Calu3 (cell line): ENCODE measurements at regions not wholly inside any gene's neighbourhood (a gene's known extent, or its start where the extent isn't known, plus 50 kb on each side); places are given as distances from the start of the nearest gene placed in this dataset.
A peak's percentile ranks its signal among the peaks of the same experiment; 100 is the strongest.

Source experiments
- BruUV-seq: library from RNA; stranded (reverse); fragments of 400-500 nt; replicated peaks from 2 replicates; lab custom pipeline; 2021; lab: Mats Ljungman, UMichigan
- CTCF ChIA-PET: fragments of 300-600 bp; sonication (Branson Sonifier 250); formaldehyde crosslinking; loops from one replicate; lab custom pipeline; 2022; ENCODE audit warnings: antibody characterized with exemption; lab: Charles Lee
- DNase-seq: peaks from one replicate; pipeline ENCODE4 v3.0.0; 2022
- H3K27ac Mint-ChIP-seq: one replicate; pipeline ENCODE4 v1.8.0; 2022; ENCODE audit warnings: mixed read lengths; ENCODE audit not compliant: unreplicated experiment
- H3K27me3 Mint-ChIP-seq: one replicate; pipeline ENCODE4 v1.8.0; 2022; ENCODE audit warnings: mixed read lengths; ENCODE audit not compliant: unreplicated experiment
- H3K36me3 Mint-ChIP-seq: one replicate; pipeline ENCODE4 v1.8.0; 2022; ENCODE audit warnings: mild to moderate bottlenecking, moderate library complexity, mixed read lengths; ENCODE audit not compliant: insufficient read depth, unreplicated experiment
- H3K4me1 Mint-ChIP-seq: one replicate; pipeline ENCODE4 v1.8.0; 2022; ENCODE audit warnings: mild to moderate bottlenecking, low read depth, mixed read lengths; ENCODE audit not compliant: unreplicated experiment
- H3K4me3 Mint-ChIP-seq: one replicate; pipeline ENCODE4 v1.8.0; 2022; ENCODE audit warnings: mild to moderate bottlenecking, low read depth, moderate library complexity, mixed read lengths; ENCODE audit not compliant: unreplicated experiment
- H3K9me3 Mint-ChIP-seq: one replicate; pipeline ENCODE4 v1.8.0; 2022; ENCODE audit warnings: low read depth, mixed read lengths; ENCODE audit not compliant: unreplicated experiment
- intact Hi-C: fragments of 100-400 bp; cut with micrococcal nuclease; formaldehyde crosslinking; loops from one replicate; pipeline ENCODE4 v1.10.0; 2022; ENCODE audit not compliant: unreplicated experiment
- TF ChIP-seq, protein P1 (sequence below): fragments of 200-600 bp; IDR thresholded peaks from one replicate; pipeline ENCODE4 v1.8.0; 2022; ENCODE audit warnings: antibody characterized with exemption; ENCODE audit not compliant: unreplicated experiment

DNA sequence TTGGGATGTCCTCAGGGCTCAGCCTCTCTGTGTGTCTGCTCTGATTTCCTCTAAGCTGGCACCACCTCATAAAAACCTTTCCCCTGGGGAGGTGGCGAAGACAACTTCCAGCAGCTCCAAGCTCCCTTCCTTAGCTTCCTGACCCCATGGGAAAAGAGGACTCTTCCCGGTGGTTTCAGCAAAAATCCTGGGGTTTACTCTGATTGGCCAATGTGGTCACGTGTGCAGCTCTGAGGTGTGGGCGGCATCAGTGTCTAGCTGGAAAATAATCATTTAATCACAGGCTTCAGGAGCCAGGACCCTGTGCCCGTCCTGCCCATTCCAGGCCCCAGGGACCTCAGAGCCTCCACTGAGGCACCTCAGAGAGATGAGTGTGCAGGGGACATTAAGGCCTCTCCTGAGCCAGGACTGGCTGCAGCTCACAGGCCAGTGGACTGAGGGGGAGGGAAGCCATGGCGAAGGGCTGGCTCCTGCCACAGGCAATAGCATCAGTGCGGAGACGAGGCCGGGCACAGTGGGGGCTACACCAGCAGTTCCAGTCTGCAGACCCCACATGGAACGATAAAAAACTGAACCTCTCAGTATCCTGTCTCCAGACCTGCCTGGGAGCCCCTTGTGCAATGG is 104.1 kb downstream of the TPRA1 start:
- no peaks in the 10 kb centered on the region for H3K9me3 Mint-ChIP-seq
- TF ChIP-seq, protein P1, sequence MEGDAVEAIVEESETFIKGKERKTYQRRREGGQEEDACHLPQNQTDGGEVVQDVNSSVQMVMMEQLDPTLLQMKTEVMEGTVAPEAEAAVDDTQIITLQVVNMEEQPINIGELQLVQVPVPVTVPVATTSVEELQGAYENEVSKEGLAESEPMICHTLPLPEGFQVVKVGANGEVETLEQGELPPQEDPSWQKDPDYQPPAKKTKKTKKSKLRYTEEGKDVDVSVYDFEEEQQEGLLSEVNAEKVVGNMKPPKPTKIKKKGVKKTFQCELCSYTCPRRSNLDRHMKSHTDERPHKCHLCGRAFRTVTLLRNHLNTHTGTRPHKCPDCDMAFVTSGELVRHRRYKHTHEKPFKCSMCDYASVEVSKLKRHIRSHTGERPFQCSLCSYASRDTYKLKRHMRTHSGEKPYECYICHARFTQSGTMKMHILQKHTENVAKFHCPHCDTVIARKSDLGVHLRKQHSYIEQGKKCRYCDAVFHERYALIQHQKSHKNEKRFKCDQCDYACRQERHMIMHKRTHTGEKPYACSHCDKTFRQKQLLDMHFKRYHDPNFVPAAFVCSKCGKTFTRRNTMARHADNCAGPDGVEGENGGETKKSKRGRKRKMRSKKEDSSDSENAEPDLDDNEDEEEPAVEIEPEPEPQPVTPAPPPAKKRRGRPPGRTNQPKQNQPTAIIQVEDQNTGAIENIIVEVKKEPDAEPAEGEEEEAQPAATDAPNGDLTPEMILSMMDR: no peak
- H3K4me1 Mint-ChIP-seq: no peaks in the 10 kb centered on the region
- H3K27ac Mint-ChIP-seq: no peak overlapping the region
- CTCF ChIA-PET: interaction anchor here (0.6 kb wide), 1 partner anchor 100 kb away, joined by 6 read pairs; no protein-coding TSS in a partner anchor
- peaks cover 99% of the 10 kb centered on the region for H3K27me3 Mint-ChIP-seq
- intact Hi-C loops: no loop called here
- DNase-seq: no peak
- BruUV-seq: no TSS peak
- no peaks in the 10 kb centered on the region for H3K36me3 Mint-ChIP-seq
- no peak overlapping the region for H3K4me3 Mint-ChIP-seq

DNA sequence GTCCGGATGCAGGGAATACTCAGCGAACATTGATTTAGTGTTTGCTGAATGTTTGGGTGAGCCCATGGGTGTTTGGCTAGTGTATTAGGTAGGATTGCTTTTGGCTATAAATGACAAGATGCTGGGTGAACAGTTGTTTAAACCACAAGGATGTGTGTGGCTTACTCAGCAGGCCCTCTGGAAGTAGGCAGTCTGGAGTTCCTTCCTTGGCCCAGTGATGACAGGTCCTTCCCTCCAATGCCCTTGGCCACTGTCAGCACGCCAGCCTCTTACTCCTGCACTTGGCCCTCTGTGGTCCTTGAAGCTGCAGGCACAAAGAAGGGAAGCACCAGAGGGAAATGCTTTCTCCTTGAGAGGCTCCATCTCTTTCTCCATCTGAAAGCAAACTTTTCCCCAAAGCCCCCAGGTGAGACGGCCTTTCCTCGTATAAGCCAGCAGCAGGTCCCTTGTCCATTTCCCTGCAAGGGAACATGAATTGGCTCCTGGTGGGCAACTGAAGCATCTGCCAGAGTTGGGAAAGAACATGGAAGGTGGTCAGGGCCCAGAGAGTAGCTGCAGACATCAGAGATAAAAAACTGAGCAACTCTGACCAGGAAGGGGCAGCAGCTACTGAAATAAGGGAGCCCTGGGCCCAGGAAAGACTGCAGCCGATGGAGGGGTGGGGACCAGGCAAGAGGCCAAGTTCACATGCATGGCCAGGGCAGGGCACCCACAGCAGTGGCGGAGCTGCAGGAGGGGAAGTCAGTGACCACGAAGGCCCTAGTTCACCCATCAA is 105.0 kb downstream of the TPRA1 start:
- intact Hi-C loops: no loop called here
- Mint-ChIP-seq H3K27me3 (peaks cover 99% of the 10 kb centered on the region), H3K27ac (no peak overlapping the region), H3K4me3 (no peak overlapping the region), H3K4me1 (no peaks in the 10 kb centered on the region), H3K36me3 (no peaks in the 10 kb centered on the region), H3K9me3 (no peaks in the 10 kb centered on the region)
- TF ChIP-seq, protein P1: peak; percentile 7
- CTCF ChIA-PET: no interaction called here
- no TSS peak for BruUV-seq
- peak; percentile 0 for DNase-seq

DNA sequence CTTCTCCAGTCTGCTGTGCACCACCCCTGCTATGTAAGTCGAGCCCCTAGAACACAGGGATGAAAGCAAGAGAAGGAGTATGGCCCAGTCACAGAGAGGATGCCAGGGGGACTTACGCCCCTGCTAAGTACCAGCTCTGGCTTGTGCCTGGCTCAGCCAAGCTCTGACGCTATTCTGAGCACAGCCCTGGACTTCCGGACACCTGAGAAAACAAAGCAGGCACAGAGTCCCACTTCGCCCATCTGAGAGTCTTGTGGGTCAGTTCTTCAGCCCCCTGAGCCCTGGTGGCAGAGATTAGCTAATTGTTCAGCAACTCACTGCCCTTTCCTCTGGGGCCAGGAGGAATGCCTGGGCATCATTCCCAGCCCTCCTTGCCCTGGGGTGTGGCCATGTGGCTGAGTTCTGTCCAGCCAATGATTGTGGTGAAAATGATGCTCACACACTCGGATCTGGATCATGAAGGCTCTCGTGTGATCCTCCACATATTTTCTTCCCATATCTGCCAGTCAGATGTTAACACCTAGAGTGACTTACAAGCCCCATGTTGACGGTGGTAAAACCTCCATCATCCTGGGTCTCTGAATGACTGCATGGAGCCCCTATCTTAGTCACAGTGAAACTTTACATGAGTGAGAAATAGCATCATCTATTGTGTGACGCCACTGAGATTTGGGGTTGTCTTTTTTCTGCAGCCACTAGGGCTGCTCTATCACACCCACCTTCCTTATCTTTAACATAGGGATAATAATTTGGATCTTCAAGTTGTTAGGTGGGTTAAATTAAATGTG is 105.7 kb downstream of the TPRA1 start:
- Mint-ChIP-seq H3K27ac (no peak overlapping the region), H3K27me3 (peaks cover 99% of the 10 kb centered on the region), H3K4me3 (no peak overlapping the region), H3K4me1 (no peaks in the 10 kb centered on the region), H3K9me3 (no peaks in the 10 kb centered on the region), H3K36me3 (no peaks in the 10 kb centered on the region)
- no TSS peak for BruUV-seq
- intact Hi-C loops: no loop called here
- DNase-seq: no peak
- TF ChIP-seq, protein P1: no peak
- CTCF ChIA-PET: interaction anchor here (1.6 kb wide), 1 partner anchor 10 kb away, joined by 5 read pairs; no protein-coding TSS in a partner anchor

DNA sequence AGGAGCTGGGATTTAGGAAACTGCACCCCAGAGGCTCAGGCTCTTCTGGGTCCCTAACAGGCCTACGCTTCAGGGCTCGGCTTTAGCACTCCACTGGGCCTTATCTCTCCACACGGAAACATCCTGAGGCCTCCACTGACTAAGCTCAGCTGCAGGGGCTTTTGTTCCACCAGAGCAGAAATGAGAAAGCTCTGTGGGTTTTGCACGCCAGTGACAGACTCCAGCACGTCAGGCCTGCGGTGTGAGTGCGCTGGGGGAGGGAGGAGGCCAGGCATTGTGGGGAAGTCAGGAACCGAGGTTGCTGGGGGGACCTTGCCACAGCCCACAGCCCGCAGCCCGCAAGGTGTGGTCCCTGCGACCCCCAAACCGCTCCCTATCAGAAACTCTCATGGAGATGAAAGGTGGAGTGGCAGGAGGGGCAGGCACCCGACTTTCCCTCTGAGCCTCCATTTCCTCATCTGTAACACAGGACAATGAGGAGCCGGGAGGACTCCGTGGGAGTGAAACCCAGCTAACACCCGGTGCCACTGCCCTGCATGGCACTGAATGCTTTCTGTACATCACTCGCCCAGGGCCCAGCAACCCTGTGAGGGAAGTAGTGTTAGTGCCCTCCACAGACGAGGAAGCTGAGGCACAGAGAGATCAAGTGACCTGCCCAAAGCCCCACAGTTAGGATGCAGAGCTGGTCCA is 106.5 kb downstream of the TPRA1 start:
- Mint-ChIP-seq H3K9me3 (no peaks in the 10 kb centered on the region), H3K27me3 (peaks cover 99% of the 10 kb centered on the region), H3K36me3 (no peaks in the 10 kb centered on the region), H3K4me3 (no peak overlapping the region), H3K4me1 (no peaks in the 10 kb centered on the region), H3K27ac (no peak overlapping the region)
- no TSS peak for BruUV-seq
- TF ChIP-seq, protein P1: no peak
- intact Hi-C loops: no loop called here
- no peak for DNase-seq
- CTCF ChIA-PET: interaction anchor here (1.6 kb wide), 1 partner anchor 9 kb away, joined by 5 read pairs; no protein-coding TSS in a partner anchor
